ENCODE measurements at regions not wholly inside any gene's neighbourhood (a gene's known extent, or its start where the extent isn't known, plus 50 kb on each side); places are given as distances from the start of the nearest gene placed in this dataset.

GRCh38 chr11:18878211-18878610 lies 61.0 kb downstream of the MRGPRX1 start:
- H3K4me2 ChIP-seq (ENCODE audit: low read length): no peak overlapping the region
- no peaks in the 10 kb centered on the region for H3K9me3 ChIP-seq (ENCODE audit: insufficient read depth, low read length)
- H3K27ac ChIP-seq (ENCODE audit: low read length): no peak overlapping the region
- TF ChIP-seq EZH2phosphoT487 (IDR thresholded peaks at IDR 0.05; ENCODE audit: low read depth) (no peak), CTCF (IDR thresholded peaks at IDR 0.05; ENCODE audit: low read depth, low read length) (no peak)
- H3K9ac ChIP-seq (ENCODE audit: low read length): no peak overlapping the region
- H4K20me1 ChIP-seq (ENCODE audit: insufficient read depth, low read length): no peaks in the 10 kb centered on the region
- no peaks in the 10 kb centered on the region for H3K4me1 ChIP-seq (ENCODE audit: low read length)
- H3K4me3 ChIP-seq (ENCODE audit: low read length): no peak overlapping the region
- H2AFZ ChIP-seq (ENCODE audit: low read depth, low read length): no peak overlapping the region
- peaks cover 48% of the 10 kb centered on the region for H3K27me3 ChIP-seq (ENCODE audit: low read depth, low read length)
- H3K79me2 ChIP-seq (ENCODE audit: low read length): no peaks in the 10 kb centered on the region
- H3K36me3 ChIP-seq (replicated peaks; ENCODE audit: low read depth, low read length): no peaks in the 10 kb centered on the region

- TF ChIP-seq EZH2phosphoT487 (IDR thresholded peaks at IDR 0.05; ENCODE audit: low read depth) (no peak), CTCF (IDR thresholded peaks at IDR 0.05; ENCODE audit: low read depth, low read length) (no peak)
- Histone ChIP-seq H2AFZ (ENCODE audit: low read depth, low read length) (no peak overlapping the region), H3K9ac (ENCODE audit: low read length) (no peak overlapping the region), H3K79me2 (ENCODE audit: low read length) (no peaks in the 10 kb centered on the region), H3K27me3 (ENCODE audit: low read depth, low read length) (peaks cover 50% of the 10 kb centered on the region), H3K4me2 (ENCODE audit: low read length) (no peak overlapping the region), H3K27ac (ENCODE audit: low read length) (no peak overlapping the region), H3K4me3 (ENCODE audit: low read length) (no peak overlapping the region), H3K36me3 (replicated peaks; ENCODE audit: low read depth, low read length) (no peaks in the 10 kb centered on the region), H3K4me1 (ENCODE audit: low read length) (no peaks in the 10 kb centered on the region), H3K9me3 (ENCODE audit: insufficient read depth, low read length) (no peaks in the 10 kb centered on the region), H4K20me1 (ENCODE audit: insufficient read depth, low read length) (no peaks in the 10 kb centered on the region)
Observed at GRCh38 chr11:18865951-18866350, 73.3 kb downstream of the MRGPRX1 start.

DNA sequence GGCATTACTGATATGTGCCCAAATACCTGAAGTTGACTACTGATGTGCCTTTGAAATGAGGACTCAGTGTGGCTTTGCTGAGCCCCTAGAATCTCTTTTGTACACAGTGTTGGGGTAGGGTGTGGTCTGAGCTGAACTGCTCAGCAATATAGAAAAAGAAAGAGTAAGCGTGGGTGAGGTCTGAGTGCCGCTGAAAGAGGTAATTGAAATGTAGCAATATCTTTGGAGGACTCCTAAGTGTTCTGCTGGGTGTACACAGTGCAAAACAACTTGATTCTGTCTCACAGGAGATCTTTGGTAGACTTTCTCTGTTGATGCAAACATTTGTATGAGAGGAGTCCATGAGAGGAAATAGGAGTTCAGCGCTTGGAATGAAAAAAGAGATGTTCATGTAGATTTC lies 73.7 kb upstream of the PTPN5 start:
- Histone ChIP-seq H3K4me1 (ENCODE audit: low read length) (no peaks in the 10 kb centered on the region), H3K4me3 (ENCODE audit: low read length) (no peak overlapping the region), H3K36me3 (replicated peaks; ENCODE audit: low read depth, low read length) (no peaks in the 10 kb centered on the region), H4K20me1 (ENCODE audit: insufficient read depth, low read length) (no peaks in the 10 kb centered on the region), H2AFZ (ENCODE audit: low read depth, low read length) (no peak overlapping the region), H3K9ac (ENCODE audit: low read length) (no peak overlapping the region), H3K9me3 (ENCODE audit: insufficient read depth, low read length) (no peaks in the 10 kb centered on the region), H3K79me2 (ENCODE audit: low read length) (no peaks in the 10 kb centered on the region), H3K4me2 (ENCODE audit: low read length) (no peak overlapping the region), H3K27me3 (ENCODE audit: low read depth, low read length) (peaks cover 55% of the 10 kb centered on the region), H3K27ac (ENCODE audit: low read length) (no peak overlapping the region)
- TF ChIP-seq EZH2phosphoT487 (IDR thresholded peaks at IDR 0.05; ENCODE audit: low read depth) (no peak), CTCF (IDR thresholded peaks at IDR 0.05; ENCODE audit: low read depth, low read length) (no peak)

GRCh38 chr11:18853086-18853720 lies 61.6 kb upstream of the PTPN5 start:
- H3K36me3 ChIP-seq (replicated peaks; ENCODE audit: low read depth, low read length): no peaks in the 10 kb centered on the region
- no peaks in the 10 kb centered on the region for H3K79me2 ChIP-seq (ENCODE audit: low read length)
- no peak overlapping the region for H3K9ac ChIP-seq (ENCODE audit: low read length)
- no peak overlapping the region for H3K27ac ChIP-seq (ENCODE audit: low read length)
- peak; percentile 67 for TF ChIP-seq CTCF (IDR thresholded peaks at IDR 0.05; ENCODE audit: low read depth, low read length)
- TF ChIP-seq EZH2phosphoT487 (IDR thresholded peaks at IDR 0.05; ENCODE audit: low read depth): no peak
- H3K4me3 ChIP-seq (ENCODE audit: low read length): no peak overlapping the region
- H3K4me1 ChIP-seq (ENCODE audit: low read length): no peaks in the 10 kb centered on the region
- H4K20me1 ChIP-seq (ENCODE audit: insufficient read depth, low read length): no peaks in the 10 kb centered on the region
- no peaks in the 10 kb centered on the region for H3K9me3 ChIP-seq (ENCODE audit: insufficient read depth, low read length)
- H3K4me2 ChIP-seq (ENCODE audit: low read length): peak overlapping the region; percentile 18; the same call in 1 of the 2 replicates
- no peak overlapping the region for H2AFZ ChIP-seq (ENCODE audit: low read depth, low read length)
- H3K27me3 ChIP-seq (ENCODE audit: low read depth, low read length): peaks cover 31% of the 10 kb centered on the region
